Activated naive CD8-positive, alpha-beta T cell treated with anti-CD3 and anti-CD28 coated beads, Interleukin-2, amount 10 ng/mL, durations not matched to agents 7 days and 5 days (primary cell): ENCODE measurements at regions not wholly inside any gene's neighbourhood (a gene's known extent, or its start where the extent isn't known, plus 50 kb on each side); places are given as distances from the start of the nearest gene placed in this dataset.

ENCODE experiments used
- ATAC-seq: fragments of 150-1000 bp; cut with Tn5 transposase; one replicate; pipeline ENCODE4 v1.10.0; 2021; ENCODE audit warnings: low read depth, moderate library complexity
- POLR2A ChIA-PET: fragments of 350-600 bp; sonication (Branson Sonifier 250); formaldehyde crosslinking; loops from one replicate; lab custom pipeline; 2021; ENCODE audit warnings: antibody characterized with exemption; lab: Charles Lee
- DNase-seq: peaks from one replicate; pipeline ENCODE4 v3.0.0; 2021
- H3K27ac Mint-ChIP-seq: one replicate; pipeline ENCODE4 v1.8.0; 2022; ENCODE audit warnings: mild to moderate bottlenecking, mixed read lengths
- H3K27me3 Mint-ChIP-seq: one replicate; pipeline ENCODE4 v1.8.0; 2022; ENCODE audit warnings: mild to moderate bottlenecking, moderate library complexity, mixed read lengths
- H3K36me3 Mint-ChIP-seq: one replicate; pipeline ENCODE4 v1.8.0; 2021; ENCODE audit warnings: mild to moderate bottlenecking, mixed read lengths
- H3K4me1 Mint-ChIP-seq: one replicate; pipeline ENCODE4 v1.8.0; 2021; ENCODE audit warnings: mixed read lengths
- H3K4me3 Mint-ChIP-seq: one replicate; pipeline ENCODE4 v1.8.0; 2022; ENCODE audit warnings: mild to moderate bottlenecking, moderate library complexity, mixed read lengths
- H3K9me3 Mint-ChIP-seq: one replicate; pipeline ENCODE4 v1.8.0; 2021; ENCODE audit warnings: mixed read lengths

DNA sequence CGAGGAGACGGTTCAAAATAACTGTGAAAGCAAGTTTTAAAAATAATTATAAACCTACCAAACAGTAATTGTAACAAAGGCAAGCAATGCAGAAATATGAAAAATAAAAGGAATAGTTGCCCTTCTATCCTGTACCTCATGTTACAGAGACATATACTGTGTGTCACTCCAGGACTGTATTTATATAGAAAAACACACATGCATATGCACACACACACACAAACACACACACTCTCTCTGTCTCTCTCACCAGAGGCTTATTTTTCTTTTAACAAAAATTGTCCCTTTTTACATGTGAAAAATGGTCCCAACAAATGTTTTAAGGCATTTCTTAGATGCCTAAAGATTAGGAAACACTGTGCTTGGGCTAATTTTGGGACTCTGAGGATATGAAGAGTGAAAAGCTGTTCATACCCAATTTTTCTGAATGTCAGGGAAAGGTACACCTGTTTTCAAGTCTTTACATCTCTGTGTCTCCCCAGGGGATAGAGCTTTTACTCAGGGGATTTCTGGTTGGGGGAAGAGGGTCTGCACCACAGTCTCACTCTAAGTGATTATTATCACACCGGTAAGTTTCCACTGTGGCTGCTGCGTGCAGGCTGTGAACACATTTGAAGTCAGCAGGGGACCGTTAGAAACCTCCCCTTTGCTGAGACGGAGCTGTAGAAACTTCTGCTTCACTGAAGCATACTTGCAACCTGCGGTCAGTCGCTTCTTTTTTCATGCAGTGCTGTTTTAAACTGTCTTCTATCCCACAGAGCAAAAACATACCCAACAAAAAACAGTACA is 51.4 kb upstream of the SPAG16 start:
- no peaks in the 10 kb centered on the region for H3K9me3 Mint-ChIP-seq
- peaks cover 25% of the 10 kb centered on the region for H3K4me1 Mint-ChIP-seq
- POLR2A ChIA-PET, result no interaction called here
- H3K4me3 Mint-ChIP-seq, result peak overlapping the region; percentile 58
- H3K27me3 Mint-ChIP-seq, result peaks cover 18% of the 10 kb centered on the region
- DNase-seq (peak; percentile 38), ATAC-seq (peak; percentile 93)
- H3K36me3 Mint-ChIP-seq, result no peaks in the 10 kb centered on the region
- H3K27ac Mint-ChIP-seq, result peak overlapping the region; percentile 80

GRCh38 chr2:213233438-213234330 is 50.6 kb upstream of the SPAG16 start:
- ATAC-seq (no peak), DNase-seq (no peak)
- peaks cover 26% of the 10 kb centered on the region for H3K4me1 Mint-ChIP-seq
- H3K4me3 Mint-ChIP-seq, result peak overlapping the region; percentile 58
- peaks cover 20% of the 10 kb centered on the region for H3K27me3 Mint-ChIP-seq
- POLR2A ChIA-PET, result no interaction called here
- H3K36me3 Mint-ChIP-seq, result no peaks in the 10 kb centered on the region
- H3K9me3 Mint-ChIP-seq, result no peaks in the 10 kb centered on the region
- H3K27ac Mint-ChIP-seq, result peak overlapping the region; percentile 80
